ENCODE measurements at regions not wholly inside any gene's neighbourhood (a gene's known extent, or its start where the extent isn't known, plus 50 kb on each side); places are given as distances from the start of the nearest gene placed in this dataset.
"Not testable (repeated sequence)": the region's sequence is repeated elsewhere in the genome, so short reads cannot be mapped to it uniquely, and the experiment has no call there.

DNA sequence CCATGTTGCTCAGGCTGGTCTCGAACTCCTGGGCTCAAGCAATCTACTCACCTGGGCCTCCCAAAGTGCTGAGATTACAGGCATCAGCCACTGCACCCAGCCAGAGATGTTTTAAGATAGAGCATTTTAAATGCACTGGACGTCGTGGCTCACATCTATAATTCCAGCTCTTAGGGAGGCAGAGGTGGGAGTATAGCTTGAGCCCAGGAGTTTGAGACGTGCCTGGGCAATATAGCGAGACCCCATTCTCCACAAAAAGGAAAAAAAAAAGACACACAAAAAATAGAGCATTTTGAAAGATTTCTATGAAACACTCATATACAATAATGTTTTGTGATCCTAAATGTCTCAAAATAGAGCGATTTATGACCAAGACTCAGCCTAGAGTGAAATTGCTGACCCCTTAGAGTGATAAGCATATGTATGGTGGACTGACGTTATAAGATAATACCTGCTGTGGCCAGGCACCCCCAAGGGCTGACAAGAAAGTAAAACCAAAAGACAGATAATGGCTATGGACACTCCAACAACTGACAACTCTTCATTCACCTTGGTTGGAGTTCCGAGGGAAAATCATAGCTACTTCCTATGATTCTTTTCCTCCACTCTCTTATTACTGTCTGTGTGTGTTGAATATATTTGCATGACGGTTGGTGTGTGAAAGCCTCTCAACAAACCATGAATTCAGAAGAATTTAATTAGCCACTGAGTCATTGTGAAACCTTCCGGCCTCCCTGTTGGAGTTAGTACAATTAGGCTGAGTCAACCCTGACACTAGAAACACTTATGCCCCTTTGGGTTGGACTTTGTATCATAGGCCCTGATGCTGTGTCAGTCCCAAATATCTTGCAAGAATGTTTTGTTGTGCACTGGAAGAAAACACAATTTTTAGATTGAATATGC lies 526.5 kb upstream of the NUDT12 start:
- DNase-seq (ENCODE audit: low spot score): no peak

DNA sequence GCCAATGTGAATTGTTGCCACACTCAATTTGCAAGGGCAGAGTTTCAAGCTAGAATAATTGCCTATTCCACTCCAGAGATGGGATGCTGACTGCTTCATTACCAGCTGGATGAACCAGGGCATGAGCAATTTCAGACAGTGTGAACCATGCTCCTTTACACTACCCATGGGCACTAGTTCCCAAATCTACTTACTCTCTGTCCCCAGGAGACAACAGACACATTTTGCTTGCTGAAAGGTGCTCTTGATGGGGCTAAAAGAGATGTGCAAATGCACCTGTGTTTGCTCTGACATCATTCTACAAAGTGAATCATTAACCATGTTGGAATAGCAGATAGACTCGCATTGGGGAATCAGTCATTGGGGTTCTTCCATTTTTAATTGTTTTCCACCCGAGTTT lies 522.3 kb upstream of the NUDT12 start:
- no peak for DNase-seq (ENCODE audit: low spot score)

DNA sequence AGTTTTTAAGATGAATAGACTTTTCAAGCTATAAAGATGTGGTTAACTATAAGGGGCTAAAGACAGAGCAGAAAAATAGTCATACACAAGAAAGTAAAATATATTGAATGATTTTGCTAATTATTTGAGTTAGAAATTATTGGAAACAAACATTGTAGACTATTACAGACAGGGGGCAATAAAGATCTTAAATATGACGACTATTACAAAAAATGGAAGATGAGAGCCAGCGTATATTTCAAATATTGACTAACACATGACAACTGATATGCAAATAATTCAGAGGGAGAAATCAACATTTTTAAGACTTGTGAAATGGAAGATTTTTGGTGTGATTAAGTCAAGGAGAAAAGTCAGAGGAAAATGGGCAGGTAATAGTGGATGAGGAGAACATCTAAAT lies 520.2 kb upstream of the NUDT12 start:
- DNase-seq (ENCODE audit: low spot score): no peak

DNA sequence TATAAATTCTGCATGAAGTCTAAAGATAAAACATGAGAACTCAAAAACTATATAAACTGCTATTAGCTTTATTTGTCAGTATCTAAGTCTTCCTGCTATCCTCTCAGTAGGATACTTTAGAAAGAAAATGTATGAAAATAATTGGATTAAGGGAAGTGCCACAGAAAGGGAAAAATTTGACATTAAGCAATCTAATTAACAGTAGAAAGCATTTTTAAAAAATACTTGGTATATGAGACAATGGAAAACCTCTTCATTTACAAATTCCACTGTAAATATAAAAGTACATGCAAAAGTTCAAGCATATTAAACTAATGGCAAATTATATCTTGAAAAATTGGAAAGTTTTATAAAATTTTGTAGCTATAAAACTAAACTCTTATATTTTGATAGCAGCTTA lies 518.6 kb upstream of the NUDT12 start:
- DNase-seq (ENCODE audit: low spot score): no peak

DNA sequence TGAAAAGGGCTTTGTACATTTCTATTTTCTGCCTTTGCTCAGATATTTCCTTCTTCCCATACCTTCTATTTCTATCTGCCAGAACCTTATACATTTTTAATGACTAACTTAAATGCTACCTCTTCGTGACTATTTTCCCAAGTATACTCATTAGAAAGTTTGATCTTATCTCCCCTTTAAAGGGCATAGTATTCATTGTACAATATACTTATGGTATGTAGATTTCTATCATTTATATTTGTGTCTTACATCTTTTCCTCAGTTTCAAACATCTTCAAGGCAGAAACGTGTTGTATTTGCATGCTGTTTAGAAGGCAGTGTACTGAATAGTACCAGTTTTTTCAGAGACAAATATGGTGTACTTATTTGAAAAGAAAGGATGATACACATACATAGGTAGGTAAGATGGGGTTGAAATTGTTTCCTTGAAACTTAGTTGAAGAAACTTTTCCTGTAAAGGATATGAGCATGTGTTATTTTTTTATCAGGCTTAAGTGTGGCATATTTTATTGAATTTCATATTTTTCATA lies 518.1 kb upstream of the NUDT12 start:
- DNase-seq (ENCODE audit: low spot score): no peak

DNA sequence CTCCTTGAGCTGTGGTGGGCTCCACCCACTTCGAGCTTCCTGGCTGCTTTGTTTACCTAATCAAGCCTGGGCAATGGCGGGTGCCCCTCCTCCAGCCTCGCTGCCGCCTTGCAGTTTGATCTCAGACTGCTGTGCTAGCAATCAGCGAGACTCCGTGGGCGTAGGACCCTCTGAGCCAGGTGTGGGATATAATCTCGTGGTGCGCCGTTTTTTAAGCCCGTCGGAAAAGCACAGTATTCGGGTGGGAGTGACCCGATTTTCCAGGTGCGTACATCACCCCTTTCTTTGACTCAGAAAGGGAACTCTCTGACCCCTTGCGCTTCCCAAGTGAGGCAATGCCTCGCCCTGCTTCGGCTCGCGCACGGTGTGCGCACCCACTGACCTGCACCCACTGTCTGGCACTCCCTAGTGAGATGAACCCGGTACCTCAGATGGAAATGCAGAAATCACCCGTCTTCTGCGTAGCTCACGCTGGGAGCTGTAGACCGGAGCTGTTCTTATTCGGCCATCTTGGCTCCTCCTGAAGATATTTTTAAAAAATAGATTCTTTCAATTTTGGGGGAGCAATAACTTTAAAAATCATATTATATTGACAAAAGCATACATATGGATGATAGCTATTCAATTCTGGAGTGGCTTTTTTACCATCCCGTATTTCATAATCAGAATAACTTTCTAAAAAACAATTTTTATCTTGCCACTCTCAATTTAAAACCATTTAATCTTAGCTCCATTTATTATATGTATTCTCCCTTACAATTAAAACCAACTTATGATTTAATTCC lies 517.5 kb upstream of the NUDT12 start:
- DNase-seq (ENCODE audit: low spot score): not testable (repeated sequence)

DNA sequence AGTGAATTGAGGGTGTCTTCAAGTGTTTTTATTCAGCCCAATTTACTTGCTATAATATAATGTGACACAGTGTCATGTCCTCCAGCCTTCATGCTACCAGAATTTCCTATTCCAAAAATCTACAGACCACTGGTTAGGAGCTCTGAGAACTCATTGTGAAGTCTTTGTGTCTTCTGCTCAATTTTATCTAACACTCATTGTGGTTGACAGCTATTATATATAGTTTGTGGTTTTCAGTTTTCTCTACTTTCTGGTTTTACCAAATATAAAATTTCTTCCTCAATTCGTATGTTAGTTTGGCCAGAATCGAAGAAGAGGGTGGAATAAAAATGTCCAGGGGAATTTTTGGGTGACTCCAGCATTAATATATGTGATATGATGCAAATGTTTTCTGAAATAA lies 509.3 kb upstream of the NUDT12 start:
- no peak for DNase-seq (ENCODE audit: low spot score)

DNA sequence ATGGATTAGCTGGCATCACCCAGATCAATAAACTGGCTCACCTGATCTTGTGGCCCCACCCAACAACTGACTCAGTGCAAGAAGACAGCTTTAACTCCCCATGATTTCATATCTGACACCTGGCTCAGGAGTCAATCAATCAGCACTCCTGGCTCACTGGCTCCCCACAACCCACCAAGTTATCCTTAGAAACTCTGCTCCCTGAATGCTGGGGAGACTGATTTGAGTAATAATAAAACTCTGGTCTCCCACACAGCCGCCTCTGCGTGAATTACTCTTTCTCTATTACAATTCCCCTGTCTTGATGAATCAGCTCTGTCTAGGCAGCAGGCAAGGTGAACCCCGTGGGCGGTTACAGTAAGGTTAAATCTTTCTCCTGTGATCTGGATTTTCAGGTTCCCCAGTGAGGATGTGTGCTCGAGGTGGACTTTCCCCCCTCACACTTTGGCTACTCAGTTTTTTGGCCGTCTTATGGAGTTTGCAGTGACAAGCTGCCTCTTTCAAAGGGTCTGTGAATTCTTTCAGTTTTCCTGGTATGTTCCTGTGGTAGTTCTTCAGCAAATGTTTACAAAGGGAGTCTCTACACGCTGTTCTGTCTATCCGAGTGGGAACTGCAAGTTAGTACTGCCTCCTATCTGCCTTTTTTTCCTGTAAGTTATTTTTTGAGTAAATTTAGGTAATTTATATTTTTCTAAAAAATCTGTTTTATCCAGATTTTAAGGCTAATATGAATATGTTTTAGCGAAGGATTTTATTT lies 500.2 kb upstream of the NUDT12 start:
- DNase-seq (ENCODE audit: low spot score): peak; percentile 77

DNA sequence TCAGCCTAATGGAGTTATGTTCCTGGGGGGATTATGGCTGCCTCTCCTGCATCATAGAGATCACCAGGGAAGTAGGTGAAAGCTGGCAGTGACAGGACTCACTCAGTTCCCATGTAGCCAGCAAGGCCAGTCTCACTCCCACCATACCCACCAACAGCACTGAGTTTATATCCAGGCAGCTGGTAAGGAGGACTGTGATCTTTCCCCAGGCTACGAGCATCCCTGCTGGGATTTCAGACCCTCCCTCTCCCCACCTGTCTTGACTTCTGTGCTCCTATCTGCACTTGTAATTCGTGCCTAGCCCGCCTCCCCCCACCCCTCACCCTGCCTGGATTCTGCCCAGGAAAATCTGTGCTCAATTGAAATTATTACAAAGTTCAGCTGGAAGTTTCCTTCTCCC lies 499.1 kb upstream of the NUDT12 start:
- DNase-seq (ENCODE audit: low spot score): no peak

DNA sequence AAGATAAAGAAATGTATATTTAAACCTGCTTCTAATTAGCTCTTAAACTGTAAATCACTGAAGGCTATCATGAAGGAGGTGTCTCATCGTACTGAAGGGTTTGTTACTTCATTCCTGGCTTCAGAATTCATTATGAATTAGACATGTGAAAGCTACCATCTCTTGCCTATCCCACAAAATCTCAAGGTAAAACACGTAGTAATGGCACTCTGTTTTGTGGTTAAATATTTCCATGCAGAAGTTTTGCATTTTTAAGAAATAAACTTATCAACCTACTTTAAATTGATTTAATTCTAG lies 490.7 kb upstream of the NUDT12 start:
- no peak for DNase-seq (ENCODE audit: low spot score)

DNA sequence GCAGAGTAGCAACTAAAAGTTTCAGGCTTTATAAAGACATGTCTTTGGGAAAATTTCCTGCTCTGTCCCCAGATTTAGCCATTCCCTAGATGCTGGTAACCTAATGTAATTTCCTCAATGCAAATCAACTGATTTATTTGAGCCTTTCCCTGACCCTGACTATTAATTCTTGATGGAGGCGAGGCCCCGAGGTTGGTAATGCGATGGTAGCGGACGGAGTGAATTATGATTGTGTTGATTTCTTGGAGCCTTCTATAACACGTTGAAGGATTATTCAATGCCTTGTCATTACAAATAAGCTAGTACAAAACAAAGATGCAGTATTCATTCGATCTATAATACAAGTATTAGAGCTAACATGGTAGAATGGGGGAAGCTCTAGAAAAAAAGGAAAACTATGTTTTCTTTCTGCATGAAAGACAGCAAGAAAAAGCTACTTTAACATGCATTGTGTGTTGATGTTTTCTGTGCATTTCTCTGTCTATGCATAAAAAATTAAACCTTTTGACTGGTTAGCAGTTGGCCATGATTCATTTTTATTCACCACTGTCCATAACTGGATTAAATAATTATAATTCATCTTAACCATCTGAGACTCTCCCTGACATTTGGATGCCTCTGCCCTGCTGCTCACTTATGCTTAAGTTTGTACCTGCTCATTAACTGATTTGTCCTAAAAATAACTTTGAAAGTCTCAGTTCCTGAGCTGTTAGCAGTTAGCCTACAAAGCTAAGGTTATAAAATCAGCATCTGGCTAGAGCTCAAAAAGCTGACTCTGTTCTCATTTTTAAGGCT lies 490.2 kb upstream of the NUDT12 start:
- DNase-seq (ENCODE audit: low spot score): no peak

DNA sequence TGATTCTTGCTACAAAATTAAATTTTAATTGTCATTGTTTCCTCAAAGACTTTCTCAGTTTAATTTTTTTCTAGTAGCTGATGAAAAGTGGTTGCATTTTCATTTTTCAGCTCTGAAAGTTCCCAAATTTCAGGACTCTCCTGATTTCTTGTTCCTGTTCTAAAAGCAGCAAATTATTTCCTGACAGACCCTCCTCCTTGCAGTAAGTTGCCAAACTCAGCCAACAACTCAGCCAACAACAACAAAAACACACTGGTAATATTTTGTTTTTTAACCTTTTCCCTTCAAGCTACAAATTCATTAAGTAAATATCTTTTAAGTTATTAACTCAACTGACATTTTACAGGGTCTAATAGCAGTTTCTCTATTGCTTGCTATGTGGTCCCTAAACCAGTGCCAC lies 487.8 kb upstream of the NUDT12 start:
- DNase-seq (ENCODE audit: low spot score): no peak

DNA sequence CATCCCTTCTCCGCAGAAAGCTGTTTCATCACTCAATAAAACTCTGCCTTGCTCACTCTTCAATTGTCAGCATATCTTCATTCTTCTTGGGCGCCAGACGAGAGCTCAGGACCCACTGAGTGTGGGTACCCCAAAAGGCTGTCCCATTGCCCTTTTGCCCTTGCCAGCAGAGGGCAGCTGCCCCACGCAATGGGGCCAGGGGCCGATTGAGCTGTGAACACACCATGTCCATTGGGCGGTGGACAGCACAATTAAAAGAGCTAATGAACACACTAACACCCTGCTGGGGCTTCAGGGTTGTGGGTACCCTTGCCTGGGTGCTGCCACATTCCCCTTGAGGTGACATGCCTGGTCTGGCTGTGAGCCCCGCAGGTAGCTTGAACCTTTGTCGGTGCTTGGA lies 487.2 kb upstream of the NUDT12 start:
- no peak for DNase-seq (ENCODE audit: low spot score)

DNA sequence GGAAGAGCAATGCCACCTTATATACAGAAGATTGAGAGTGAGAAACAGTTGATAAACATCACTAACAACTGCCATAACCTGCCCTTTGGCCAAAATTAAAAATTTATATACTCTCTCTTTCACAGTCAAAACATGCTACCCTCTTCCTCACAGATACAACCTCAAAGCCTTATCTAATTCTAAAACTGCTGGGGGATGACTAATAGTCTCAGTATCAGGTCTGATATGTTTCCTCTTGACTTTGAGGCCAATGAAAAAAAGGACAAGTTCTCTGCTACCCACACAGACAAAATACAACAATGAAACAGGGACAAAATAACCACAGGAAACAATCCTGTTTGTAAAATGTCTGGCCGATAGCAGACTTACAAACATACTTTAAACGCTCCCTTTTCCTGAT lies 485.6 kb upstream of the NUDT12 start:
- no peak for DNase-seq (ENCODE audit: low spot score)

DNA sequence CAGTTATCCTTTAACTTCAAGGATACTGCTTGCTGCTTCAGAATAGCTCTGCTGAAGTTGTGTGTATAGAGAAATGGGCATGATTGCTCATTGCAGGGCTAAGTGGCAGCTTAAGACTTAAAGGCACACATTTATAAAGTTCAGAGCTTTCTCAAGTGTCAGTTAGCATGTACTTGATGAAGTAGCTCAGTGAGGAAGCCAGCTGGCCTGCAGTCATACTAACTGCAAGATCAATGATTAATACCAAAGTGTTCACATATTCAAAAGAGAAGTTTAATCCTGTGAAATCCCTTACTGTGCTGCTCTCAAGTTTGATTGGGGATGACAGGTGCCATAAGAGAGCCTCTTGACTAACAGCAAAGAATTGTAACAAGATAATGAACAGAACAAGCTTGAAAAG lies 483.4 kb upstream of the NUDT12 start:
- DNase-seq (ENCODE audit: low spot score): no peak

DNA sequence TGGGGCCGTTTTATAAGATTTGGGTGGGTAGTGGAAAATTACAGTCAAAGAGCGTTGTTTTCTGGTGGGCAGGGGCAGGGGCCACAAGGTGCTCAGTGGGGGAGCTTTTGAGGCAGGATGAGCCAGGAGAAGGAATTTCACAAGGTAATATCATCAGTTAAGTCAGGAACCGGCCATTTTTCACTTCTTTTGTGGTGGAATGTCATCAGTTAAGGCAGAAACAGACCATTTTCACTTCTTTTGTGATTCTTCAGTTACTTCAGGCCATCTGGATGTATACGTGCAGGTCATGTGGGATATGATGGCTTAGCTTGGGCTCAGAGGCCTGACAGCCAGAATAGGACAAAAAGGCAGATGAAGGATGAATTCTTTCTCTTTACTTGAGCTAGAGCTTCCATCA lies 477.3 kb upstream of the NUDT12 start:
- not testable (repeated sequence) for DNase-seq (ENCODE audit: low spot score)

DNA sequence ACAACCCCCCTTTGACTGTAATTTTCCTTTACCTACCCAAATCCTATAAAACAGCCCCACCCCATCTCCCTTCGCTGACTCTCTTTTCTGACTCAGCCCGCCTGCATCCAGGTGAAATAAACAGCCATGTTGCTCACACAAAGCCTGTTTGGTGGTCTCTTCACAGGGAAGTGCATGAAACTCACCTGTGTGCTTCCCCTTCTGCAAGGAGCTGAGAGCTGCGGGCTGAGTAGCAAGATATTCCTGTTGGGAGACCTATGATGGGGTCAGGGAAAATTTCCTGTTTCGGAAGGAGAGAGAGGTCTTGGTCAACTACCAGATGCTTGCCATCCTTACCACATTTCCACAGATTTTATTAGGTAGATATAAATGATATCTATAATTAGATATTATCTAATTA lies 474.5 kb upstream of the NUDT12 start:
- DNase-seq (ENCODE audit: low spot score): not testable (repeated sequence)

DNA sequence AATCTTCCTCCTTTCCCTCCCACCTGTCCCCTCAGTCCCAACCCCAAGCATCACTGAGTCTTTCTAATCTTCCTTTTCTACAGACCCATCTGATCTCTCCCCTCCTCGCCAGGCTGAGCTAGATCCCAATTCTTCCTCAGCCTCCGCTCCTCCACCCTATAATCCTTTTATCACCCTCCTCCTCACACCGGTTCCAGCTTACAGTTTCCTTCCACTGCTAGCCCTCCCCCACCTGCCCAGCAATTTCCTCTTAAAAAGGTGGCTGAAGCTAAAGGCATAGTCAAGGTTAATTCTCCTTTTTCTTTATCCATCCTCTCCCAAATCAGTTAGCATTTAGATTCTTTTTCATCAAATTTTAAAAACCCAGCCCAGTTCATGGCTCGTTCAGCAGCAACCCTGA lies 470.6 kb upstream of the NUDT12 start:
- DNase-seq (ENCODE audit: low spot score): not testable (repeated sequence)

DNA sequence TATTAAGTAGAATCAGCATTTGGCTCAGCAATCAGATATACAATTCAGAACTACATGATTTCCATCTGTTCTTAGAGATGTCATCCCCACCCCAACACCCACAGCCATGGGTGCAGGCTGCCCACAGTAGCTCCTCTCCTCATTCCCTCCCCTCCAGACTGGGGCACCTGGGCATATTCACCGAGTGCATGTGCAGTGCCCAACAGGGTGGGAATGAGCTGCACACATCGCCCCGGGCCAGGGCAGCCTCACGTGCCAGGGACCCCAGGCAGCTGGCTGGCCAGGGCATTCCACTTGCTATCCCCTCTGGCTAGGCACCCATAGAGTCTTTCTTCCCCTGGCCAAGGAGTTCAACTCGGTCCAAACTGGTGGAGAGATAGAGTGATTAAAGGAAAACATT lies 461.9 kb upstream of the NUDT12 start:
- DNase-seq (ENCODE audit: low spot score): no peak

DNA sequence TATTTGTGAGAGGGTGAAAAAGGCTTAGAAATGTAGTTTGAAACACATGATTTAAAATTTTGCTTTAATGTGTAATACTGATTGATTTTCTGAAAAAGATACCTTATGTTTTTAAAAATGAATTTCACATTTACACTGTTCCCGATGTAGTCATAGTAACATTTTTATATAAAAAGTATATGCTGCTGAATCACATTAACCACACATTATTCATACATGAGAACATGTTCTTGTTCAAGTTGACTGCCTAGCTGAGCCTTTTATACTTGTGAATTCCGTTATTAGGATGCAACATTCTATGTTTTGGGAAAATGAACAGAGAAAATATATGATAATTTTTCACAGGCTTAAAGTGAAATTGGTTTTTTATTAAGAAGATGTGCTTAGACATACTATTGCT lies 461.1 kb upstream of the NUDT12 start:
- no peak for DNase-seq (ENCODE audit: low spot score)

DNA sequence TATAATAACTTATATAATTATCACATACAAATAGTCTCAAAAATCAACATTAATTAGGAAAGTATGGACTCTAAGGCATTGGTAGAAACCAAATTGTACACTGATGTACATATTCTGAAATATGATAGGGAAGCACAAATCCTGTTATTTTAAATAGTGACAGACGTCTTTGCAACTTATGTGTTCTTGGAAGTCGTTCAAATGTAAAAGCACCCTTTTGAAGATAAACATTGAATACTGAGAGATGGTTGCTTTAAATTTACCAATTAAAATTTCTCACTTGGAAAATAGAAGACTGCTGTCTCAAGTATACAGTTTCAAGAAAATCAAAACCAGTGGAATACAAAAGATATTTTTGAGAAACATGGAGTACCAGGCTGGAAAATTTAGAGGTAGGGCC lies 457.4 kb upstream of the NUDT12 start:
- DNase-seq (ENCODE audit: low spot score): no peak

DNA sequence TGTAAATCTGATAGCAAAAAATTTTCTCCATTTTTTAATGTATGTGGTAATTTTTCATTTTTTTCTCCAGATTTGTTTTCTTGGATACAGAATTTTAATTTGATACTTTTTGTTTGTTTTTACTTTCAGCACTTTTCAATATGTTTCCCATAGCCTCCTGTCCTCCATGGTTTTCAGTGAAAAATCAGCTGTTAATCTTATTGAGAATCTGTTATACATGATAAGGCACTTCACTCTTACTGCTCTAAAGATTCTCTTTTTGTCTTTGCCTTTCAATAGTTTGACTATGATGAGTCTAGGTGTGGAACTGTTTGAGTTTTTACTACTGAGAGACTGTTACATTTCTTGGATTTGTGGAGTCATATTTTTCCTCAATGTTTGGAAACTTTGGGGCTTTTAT lies 455.7 kb upstream of the NUDT12 start:
- DNase-seq (ENCODE audit: low spot score): no peak
